ENCODE measurements at regions not wholly inside any gene's neighbourhood (a gene's known extent, or its start where the extent isn't known, plus 50 kb on each side); places are given as distances from the start of the nearest gene placed in this dataset.

- no peak overlapping the region for H3K4me3 Mint-ChIP-seq
- no peak overlapping the region for H3K27ac Mint-ChIP-seq
- peaks cover 10% of the 10 kb centered on the region for H3K9me3 Mint-ChIP-seq
- no peak for TF ChIP-seq CTCF (IDR thresholded peaks at IDR 0.05; ENCODE audit: unreplicated experiment)
- no peaks in the 10 kb centered on the region for H3K36me3 Mint-ChIP-seq
- H3K27me3 Mint-ChIP-seq (ENCODE audit: low read depth): no peaks in the 10 kb centered on the region
- peaks cover 8% of the 10 kb centered on the region for H3K4me1 Mint-ChIP-seq
- peak in 1 of 2 experiments; percentile 12 for DNase-seq (ENCODE audit: low spot score in 2 of 2, unreplicated experiment in 2 of 2)
These were observed 153.5 kb downstream of the DLL1 start for GRCh38 chr6:170137176-170137891.

- Mint-ChIP-seq H3K27me3 (ENCODE audit: low read depth) (no peaks in the 10 kb centered on the region), H3K27ac (no peak overlapping the region), H3K4me1 (peaks cover 8% of the 10 kb centered on the region), H3K4me3 (no peak overlapping the region), H3K9me3 (peaks cover 10% of the 10 kb centered on the region), H3K36me3 (no peaks in the 10 kb centered on the region)
- TF ChIP-seq CTCF (IDR thresholded peaks at IDR 0.05; ENCODE audit: unreplicated experiment): no peak
- peak in 1 of 2 experiments; percentile 18 for DNase-seq (ENCODE audit: low spot score in 2 of 2, unreplicated experiment in 2 of 2)
These were observed 154.2 kb downstream of the DLL1 start for GRCh38 chr6:170136541-170137175.

GRCh38 chr6:170135821-170136471, 154.9 kb downstream of the DLL1 start:
- no peaks in the 10 kb centered on the region for H3K27me3 Mint-ChIP-seq (ENCODE audit: low read depth)
- H3K36me3 Mint-ChIP-seq: no peaks in the 10 kb centered on the region
- no peak for TF ChIP-seq CTCF (IDR thresholded peaks at IDR 0.05; ENCODE audit: unreplicated experiment)
- H3K4me3 Mint-ChIP-seq: no peak overlapping the region
- H3K9me3 Mint-ChIP-seq: peaks cover 10% of the 10 kb centered on the region
- peak in 1 of 2 experiments; percentile 16 for DNase-seq (ENCODE audit: low spot score in 2 of 2, unreplicated experiment in 2 of 2)
- peaks cover 12% of the 10 kb centered on the region for H3K4me1 Mint-ChIP-seq
- no peak overlapping the region for H3K27ac Mint-ChIP-seq

GRCh38 chr6:170135461-170135820, 155.4 kb downstream of the DLL1 start:
- Mint-ChIP-seq H3K27me3 (ENCODE audit: low read depth) (no peaks in the 10 kb centered on the region), H3K4me3 (no peak overlapping the region), H3K27ac (no peak overlapping the region), H3K4me1 (peaks cover 12% of the 10 kb centered on the region), H3K9me3 (peaks cover 10% of the 10 kb centered on the region), H3K36me3 (no peaks in the 10 kb centered on the region)
- no peak for TF ChIP-seq CTCF (IDR thresholded peaks at IDR 0.05; ENCODE audit: unreplicated experiment)
- DNase-seq (ENCODE audit: low spot score in 2 of 2, unreplicated experiment in 2 of 2): peak in 1 of 2 experiments; percentile 7

GRCh38 chr6:170134471-170135440, 156.1 kb downstream of the DLL1 start:
- peak in 1 of 2 experiments; percentile 5 for DNase-seq (ENCODE audit: low spot score in 2 of 2, unreplicated experiment in 2 of 2)
- no peaks in the 10 kb centered on the region for H3K36me3 Mint-ChIP-seq
- peaks cover 17% of the 10 kb centered on the region for H3K4me1 Mint-ChIP-seq
- H3K27ac Mint-ChIP-seq: peak overlapping the region; percentile 61
- peaks cover 10% of the 10 kb centered on the region for H3K9me3 Mint-ChIP-seq
- no peak overlapping the region for H3K4me3 Mint-ChIP-seq
- no peaks in the 10 kb centered on the region for H3K27me3 Mint-ChIP-seq (ENCODE audit: low read depth)
- no peak for TF ChIP-seq CTCF (IDR thresholded peaks at IDR 0.05; ENCODE audit: unreplicated experiment)
